NCI-H82 treated with DMSO at 0.1 percent for 48 hours (cell line): ENCODE measurements at regions not wholly inside any gene's neighbourhood (a gene's known extent, or its start where the extent isn't known, plus 50 kb on each side); places are given as distances from the start of the nearest gene placed in this dataset.
A peak's percentile ranks its signal among the peaks of the same experiment; 100 is the strongest.
"Not testable (repeated sequence)": the region's sequence is repeated elsewhere in the genome, so short reads cannot be mapped to it uniquely, and the experiment has no call there.

ENCODE experiments used
- DNase-seq: peaks from one replicate; lab custom pipeline; 2025; ENCODE audit not compliant: unreplicated experiment; lab: John Stamatoyannopoulos, UW

DNA sequence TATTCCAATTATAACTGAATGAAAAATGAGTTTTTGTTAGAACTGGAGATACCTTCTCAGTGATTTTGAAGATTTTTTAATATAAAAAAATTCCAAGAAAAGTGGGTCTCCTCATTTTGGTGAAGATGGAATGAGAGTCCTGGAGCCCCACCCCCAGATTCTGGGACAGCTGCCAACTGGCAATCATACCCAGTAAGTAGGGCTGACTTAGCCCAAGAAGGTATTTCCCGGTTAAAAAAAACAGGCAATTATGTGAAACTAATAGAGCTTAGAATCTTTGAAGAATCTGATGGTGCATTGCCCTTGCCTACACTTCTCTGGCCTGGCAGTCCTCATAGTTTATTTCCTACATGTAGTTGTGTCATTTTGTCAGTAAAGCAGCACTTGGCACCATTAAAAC lies 52.8 kb upstream of the VWDE start:
- DNase-seq = no peak

DNA sequence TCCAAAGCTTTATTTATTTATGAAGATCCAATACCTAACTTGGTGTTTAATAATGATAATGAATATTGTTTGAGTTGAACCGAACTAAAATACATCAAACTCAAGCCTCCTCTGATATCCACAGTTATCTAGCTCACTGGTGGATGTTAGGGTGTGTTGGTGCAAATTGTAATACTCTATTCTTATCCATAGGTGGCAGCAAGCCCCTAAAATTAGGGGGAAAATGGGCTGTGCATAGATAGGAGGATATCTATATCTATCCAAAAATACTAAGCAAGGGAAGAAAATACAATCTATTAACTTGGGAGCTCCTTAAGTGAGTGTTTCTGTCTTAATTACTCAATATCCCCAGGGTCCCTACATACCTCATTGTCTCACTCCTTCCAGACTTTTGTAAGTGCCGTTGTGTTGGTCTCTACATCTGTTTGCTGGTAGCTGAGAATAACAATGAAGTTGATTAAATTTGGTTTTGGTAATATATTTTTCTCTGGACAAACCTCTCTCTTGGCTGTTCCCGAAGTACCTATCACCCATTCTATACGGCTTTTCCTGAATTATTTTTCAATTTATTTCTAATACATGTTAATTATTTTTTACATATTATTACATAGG lies 55.0 kb upstream of the VWDE start:
- peak; percentile 19 for DNase-seq

GRCh38 chr7:12467837-12468236 lies 64.2 kb upstream of the VWDE start:
- no peak for DNase-seq

DNA sequence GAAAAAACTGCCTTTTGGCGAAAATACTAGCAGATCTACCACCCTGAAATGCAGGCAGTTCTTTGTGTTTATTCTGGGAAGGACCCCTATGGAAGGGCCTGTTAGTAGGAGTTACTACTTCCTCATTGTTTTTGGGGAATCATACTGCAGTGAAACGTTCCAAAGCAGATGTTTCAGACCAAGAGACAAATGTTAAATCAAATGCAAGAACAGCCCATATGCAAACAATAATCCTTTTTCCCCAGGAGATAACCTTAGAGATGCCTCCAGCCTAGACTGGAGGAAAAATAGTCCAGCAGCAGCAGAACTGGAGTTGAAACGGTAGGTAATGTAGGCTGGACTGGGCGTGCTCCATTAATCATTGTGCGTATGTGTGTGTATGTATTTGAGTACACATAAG lies 65.9 kb upstream of the VWDE start:
- DNase-seq = no peak

DNA sequence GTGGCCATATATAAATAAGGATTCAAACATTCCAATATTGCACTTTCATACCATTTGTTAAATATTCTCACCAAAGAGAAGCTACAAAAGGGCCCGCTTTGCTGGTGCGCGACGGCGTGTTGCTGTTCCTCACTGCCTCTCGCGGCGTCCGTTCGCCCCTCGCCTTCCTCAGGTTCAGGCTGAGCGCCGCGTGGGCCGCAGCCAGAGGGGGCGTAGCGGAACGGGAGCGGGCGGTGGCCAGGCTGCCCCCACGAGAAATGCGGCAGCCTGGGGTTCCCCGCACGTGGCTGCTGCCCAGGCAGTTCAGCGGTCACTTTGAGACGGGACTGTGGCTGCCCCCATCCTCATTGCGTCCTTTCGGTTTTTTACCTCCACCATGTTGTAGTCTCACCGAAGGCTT lies 67.3 kb upstream of the VWDE start:
- DNase-seq = no peak

- DNase-seq = no peak
These were observed 70.4 kb upstream of the VWDE start for GRCh38 chr7:12474035-12474434.

GRCh38 chr7:12475362-12476063 lies 71.8 kb upstream of the VWDE start:
- DNase-seq = no peak

DNA sequence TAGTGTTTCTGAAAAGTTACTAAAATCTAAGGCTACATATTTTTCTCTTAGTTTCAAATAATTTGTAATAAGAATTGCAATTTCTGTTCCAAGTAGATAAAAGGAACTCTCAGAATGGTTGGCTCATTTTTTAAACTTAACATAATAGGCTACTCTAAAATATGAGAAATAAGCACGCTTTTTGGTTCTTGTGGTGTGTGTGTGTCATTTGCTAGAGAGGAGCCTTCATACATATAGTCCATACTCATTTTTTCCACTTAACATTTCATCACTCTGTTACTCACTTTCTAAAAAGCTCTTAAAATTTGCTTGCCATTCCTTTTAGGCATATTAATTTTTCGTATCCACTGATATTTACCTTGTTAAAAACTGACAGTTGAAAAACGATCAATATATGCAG lies 74.0 kb upstream of the VWDE start:
- no peak for DNase-seq

GRCh38 chr7:12481722-12482121 lies 78.1 kb upstream of the VWDE start:
- no peak for DNase-seq

DNA sequence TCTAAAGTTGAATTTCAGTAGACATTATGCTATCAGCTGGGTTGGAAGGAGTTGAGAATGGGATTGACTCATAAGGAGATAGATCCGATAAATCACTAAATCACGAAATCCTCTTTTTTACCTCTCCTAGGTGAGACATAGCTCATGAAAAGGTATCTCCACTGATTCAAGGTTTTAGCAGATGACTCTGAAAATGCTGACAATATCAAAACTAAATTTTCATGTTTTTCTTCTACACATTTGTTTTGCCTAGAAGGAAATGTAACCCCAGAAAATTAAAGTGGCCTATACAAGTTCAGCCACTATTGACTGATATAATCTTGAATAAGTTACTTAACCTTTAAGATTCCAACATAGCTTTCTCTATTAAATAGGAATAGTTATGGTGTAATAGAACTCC lies 82.2 kb upstream of the VWDE start:
- no peak for DNase-seq

DNA sequence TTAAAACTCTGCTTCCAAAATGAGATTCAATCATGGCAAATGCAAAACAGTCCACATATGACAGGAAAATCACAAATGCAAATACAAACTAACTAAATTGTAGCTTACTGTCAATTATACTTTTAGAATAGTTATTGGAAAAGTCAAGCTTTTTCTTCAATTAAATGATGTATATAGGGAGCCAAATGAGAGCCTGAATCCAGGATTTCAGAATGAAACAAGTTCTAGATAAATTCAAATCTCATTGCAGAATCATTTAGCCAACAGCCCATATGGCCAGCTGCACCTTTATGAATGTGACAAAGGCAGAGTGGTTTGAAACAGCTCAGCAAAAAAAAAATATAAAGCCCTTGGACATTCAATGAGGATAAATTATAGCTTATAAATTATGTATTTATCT lies 82.2 kb upstream of the SCIN start:
- DNase-seq = no peak

GRCh38 chr7:12490107-12490688 lies 80.3 kb upstream of the SCIN start:
- DNase-seq = peak; percentile 38

DNA sequence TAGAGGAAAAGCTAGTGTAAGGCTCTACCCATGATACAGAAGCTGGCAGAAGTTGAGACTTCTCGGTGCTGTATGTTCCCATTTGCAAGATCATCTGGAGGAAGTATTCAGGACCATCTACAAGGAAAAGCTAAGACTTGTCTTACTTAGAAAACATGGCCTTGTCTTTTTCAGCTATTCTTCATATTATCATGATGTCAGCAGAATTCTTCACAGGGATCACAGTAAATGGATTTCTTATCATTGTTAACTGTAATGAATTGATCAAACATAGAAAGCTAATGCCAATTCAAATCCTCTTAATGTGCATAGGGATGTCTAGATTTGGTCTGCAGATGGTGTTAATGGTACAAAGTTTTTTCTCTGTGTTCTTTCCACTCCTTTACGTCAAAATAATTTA lies 79.6 kb upstream of the SCIN start:
- DNase-seq = no peak

DNA sequence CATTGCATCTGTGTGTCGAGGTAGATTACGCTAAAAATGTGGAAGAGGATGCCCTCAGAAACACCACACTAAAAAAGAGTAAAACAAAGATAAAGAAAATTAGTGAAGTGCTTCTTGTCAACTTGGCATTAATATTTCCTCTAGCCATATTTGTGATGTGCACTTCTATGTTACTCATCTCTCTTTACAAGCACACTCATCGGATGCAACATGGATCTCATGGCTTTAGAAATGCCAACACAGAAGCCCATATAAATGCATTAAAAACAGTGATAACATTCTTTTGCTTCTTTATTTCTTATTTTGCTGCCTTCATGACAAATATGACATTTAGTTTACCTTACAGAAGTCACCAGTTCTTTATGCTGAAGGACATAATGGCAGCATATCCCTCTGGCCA lies 79.0 kb upstream of the SCIN start:
- DNase-seq = no peak

DNA sequence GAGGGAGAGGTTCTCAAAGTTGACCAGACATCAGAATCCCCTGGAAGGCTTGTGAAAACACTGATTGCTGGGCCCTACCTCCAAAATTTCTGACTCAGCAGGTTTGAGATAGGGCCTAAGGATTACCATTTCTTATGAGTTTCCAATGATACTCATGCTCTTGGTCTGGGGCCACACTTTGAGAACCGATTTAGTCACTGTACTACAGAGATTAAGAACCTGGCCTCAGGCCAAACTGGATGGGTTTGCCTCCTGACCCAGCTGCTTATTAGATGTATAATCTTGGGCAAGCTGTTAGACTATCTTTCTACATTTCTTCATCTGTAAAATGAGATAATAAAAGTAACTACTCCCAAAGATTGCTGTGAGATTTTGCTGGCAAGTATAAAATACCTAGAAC lies 77.1 kb upstream of the SCIN start:
- DNase-seq = peak; percentile 81

DNA sequence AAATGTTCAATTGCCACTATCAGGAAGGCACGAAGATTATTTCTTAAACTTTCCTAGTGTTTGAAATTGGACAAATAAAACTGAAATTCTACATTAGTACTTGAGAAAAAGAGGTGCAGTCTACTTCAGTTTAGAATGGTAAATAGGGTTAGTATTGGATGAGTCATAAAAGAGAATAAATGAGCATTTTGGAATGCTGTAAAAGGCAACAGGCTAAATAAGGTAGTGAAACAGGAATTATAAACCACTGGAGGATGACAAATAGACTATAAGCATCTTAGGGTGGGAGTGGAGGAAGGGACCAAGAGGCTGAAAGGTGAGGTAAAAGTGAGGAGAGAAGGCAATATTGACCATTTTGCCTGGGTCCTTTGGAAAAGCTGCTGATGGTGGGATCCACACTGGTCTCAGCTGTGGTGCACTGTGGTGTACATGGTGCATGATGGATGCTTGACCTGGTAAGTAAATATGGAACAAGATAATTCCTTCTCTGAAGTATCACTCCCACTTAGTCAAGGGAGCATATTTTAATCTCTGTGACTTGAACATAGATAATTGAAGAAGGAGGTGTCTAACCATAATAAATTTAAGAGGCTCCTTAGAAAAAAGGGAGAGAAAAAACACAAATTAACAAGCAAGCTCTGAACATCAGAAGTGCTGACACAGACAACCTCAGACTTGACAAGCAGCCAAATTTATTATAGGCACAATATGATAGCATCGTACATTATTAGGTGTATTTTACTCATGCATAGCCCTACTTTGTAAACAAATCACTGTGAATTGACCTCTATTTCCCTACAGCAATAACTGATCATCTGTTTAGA lies 76.4 kb upstream of the SCIN start:
- DNase-seq = no peak

GRCh38 chr7:12494687-12495024 lies 75.9 kb upstream of the SCIN start:
- DNase-seq = no peak

DNA sequence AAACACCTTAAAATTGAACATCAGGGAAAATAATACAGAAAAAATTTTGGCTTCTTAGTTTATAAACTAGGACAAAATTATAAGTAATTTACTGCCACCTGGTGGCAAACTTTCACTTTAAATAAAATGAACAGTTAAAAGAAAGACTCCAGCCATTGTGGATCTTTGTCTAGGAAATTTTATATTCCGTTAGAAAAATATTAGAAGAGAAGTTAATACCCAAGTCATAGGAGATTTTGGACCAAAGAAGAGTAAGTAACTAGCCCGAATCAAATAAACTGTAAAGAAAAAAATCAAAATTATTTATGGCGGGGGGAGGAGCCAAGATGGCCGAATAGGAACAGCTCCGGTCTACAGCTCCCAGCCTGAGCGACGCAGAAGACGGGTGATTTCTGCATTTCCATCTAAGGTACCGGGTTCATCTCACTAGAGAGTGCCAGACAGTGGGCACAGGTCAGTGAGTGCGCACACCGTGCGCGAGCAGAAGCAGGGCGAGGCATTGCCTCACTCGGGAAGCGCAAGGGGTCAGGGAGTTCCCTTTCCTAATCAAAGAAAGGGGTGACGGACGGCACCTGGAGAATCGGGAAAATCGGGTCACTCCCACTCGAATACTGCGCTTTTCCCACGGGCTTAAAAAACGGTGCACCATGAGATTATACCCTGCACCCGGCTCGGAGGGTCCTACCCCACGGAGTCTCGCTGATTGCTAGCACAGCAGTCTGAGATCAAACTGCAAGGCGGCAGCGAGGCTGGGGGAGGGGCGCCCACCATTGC lies 73.4 kb upstream of the SCIN start:
- DNase-seq = not testable (repeated sequence)

GRCh38 chr7:12504149-12504548 lies 66.4 kb upstream of the SCIN start:
- DNase-seq = no peak

DNA sequence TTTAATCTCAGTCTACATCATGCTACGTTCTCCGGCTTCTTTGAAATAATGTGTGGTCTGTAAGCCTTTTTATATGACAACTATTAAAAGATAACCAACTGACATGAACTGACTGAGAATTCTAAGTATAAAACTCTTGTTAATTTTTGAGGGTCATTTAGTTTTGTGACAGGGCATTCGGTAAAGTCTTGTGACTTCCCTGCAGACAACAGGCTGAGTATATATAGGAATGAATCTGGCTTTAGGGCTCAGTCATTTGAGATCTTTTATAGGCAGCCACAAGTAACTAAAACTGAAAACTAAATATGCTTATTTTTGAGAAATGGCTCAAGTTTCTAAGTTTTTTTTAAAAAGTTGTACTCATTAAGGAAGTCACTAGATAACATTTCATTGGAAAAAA lies 62.5 kb upstream of the SCIN start:
- DNase-seq = no peak

DNA sequence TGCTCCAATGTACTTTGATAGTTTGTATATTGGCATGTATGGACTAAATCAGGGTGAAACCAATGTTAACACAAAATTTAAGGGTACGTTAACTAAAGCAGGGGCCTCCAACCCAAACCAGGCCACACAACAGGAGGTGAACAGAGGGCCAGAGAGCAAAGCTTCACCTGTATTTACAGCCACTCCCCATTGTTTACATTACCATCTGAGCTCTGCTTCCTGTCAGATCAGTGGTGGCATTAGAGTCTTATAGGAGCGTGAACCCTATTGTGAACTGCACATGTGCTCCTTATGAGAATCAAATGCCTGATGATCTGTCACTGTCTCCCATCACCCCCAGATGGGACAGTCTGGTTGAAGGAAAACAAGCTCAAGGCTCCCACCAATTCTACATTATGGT lies 62.0 kb upstream of the SCIN start:
- no peak for DNase-seq
